Keratinocyte (primary cell): ENCODE measurements at regions not wholly inside any gene's neighbourhood (a gene's known extent, or its start where the extent isn't known, plus 50 kb on each side); places are given as distances from the start of the nearest gene placed in this dataset.

ENCODE experiments used
- DNase-seq: peaks from one replicate; pipeline ENCODE4 v3.0.0-alpha.2; 2011; ENCODE audit warnings: low read depth, missing footprints, low spot score
- FAIRE-seq: peaks from 2 replicates; lab custom pipeline; 2011; peaks lifted over from hg19 to GRCh38; lab: Jason Lieb, UNC
- H2AFZ ChIP-seq: 2 replicates; pipeline ENCODE4 v1.6.0; 2012; ENCODE audit warnings: low read length, control low read depth, inconsistent platforms; ENCODE audit not compliant: control insufficient read depth
- H3K27ac ChIP-seq: 2 replicates; pipeline ENCODE4 v1.5.1; 2011; ENCODE audit warnings: low read length; ENCODE audit not compliant: control insufficient read depth, insufficient read depth
- H3K27me3 ChIP-seq: 3 replicates; pipeline ENCODE4 v1.6.0; 2011; ENCODE audit warnings: low read length; ENCODE audit not compliant: control insufficient read depth, insufficient read depth; ENCODE audit errors: extremely low read depth
- H3K36me3 ChIP-seq, 2 experiments: 2 replicates in 1 of 2; 3 replicates in 1 of 2; pipeline ENCODE4 v1.5.1; 2011; ENCODE audit warnings: low read length in 2 of 2, mild to moderate bottlenecking in 1 of 2; ENCODE audit not compliant: control insufficient read depth in 2 of 2, insufficient read depth in 2 of 2; ENCODE audit errors: extremely low read depth in 1 of 2
- H3K4me1 ChIP-seq: 3 replicates; pipeline ENCODE4 v1.5.1; 2011; ENCODE audit warnings: low read length; ENCODE audit not compliant: control insufficient read depth, insufficient read depth; ENCODE audit errors: extremely low read depth
- H3K4me2 ChIP-seq: 3 replicates; pipeline ENCODE4 v1.6.0; 2011; ENCODE audit warnings: low read depth, low read length; ENCODE audit not compliant: control insufficient read depth, insufficient read depth; ENCODE audit errors: extremely low read depth
- H3K4me3 ChIP-seq, 3 experiments: fragments of 200-600 bp in 1 of 3; sonication (generic) in 1 of 3; 2 replicates in 2 of 3; 3 replicates in 1 of 3; pipeline ENCODE4 v1.5.1; 2011 to 2016; ENCODE audit warnings: low read length in 3 of 3, mild to moderate bottlenecking in 3 of 3, control low read depth in 2 of 3, inconsistent platforms in 1 of 3, low read depth in 1 of 3, mixed read lengths in 1 of 3, mixed run types in 1 of 3, moderate library complexity in 1 of 3; ENCODE audit not compliant: control insufficient read depth in 2 of 3, insufficient read depth in 2 of 3; ENCODE audit errors: extremely low read depth in 1 of 3
- H3K79me2 ChIP-seq: 2 replicates; pipeline ENCODE4 v1.6.0; 2012; ENCODE audit warnings: low read length; ENCODE audit not compliant: control insufficient read depth, insufficient read depth
- H3K9ac ChIP-seq: 3 replicates; pipeline ENCODE4 v1.6.0; 2011; ENCODE audit warnings: low read length; ENCODE audit not compliant: control insufficient read depth, insufficient read depth; ENCODE audit errors: extremely low read depth
- H3K9me1 ChIP-seq: 3 replicates; pipeline ENCODE4 v1.6.0; 2011; ENCODE audit warnings: low read length; ENCODE audit not compliant: control insufficient read depth, insufficient read depth; ENCODE audit errors: extremely low read depth
- H3K9me3 ChIP-seq: 2 replicates; pipeline ENCODE4 v1.5.1; 2012; ENCODE audit warnings: low read depth, low read length; ENCODE audit not compliant: control insufficient read depth
- H4K20me1 ChIP-seq: 3 replicates; pipeline ENCODE4 v1.6.0; 2011; ENCODE audit warnings: low read length; ENCODE audit not compliant: control insufficient read depth, insufficient read depth; ENCODE audit errors: extremely low read depth
- CTCF ChIP-seq, 3 experiments: IDR thresholded peaks in 1 of 3; conservative IDR thresholded peaks in 1 of 3; optimal IDR thresholded peaks in 1 of 3; 2 replicates in 2 of 3; 3 replicates in 1 of 3; pipeline versions ENCODE3 to v1.5.1; 2011; ENCODE audit warnings: low read length in 3 of 3, mild to moderate bottlenecking in 3 of 3, moderate library complexity in 2 of 3, control low read depth in 1 of 3, inconsistent platforms in 1 of 3; ENCODE audit not compliant: insufficient read depth in 2 of 3; ENCODE audit errors: extremely low read depth in 1 of 3
- EZH2 ChIP-seq: IDR thresholded peaks from one replicate; pipeline ENCODE4 v1.6.1; 2012; ENCODE audit warnings: inconsistent platforms, mild to moderate bottlenecking, low read length, moderate library complexity
- dilution Hi-C: fragments of 300-500 bp; cut with MboI; formaldehyde crosslinking; loops from one replicate; pipeline ENCODE4 v1.7.0; 2020; ENCODE audit warnings: low sequenced_read_pairs; ENCODE audit not compliant: extremely low pct_ligation_motif_present

GRCh38 chr1:68633141-68633919 is 136.4 kb upstream of the DEPDC1 start:
- no peaks in the 10 kb centered on the region for H3K4me1 ChIP-seq
- dilution Hi-C loops = no loop called here
- no peak for FAIRE-seq
- no peaks in the 10 kb centered on the region for H3K9me3 ChIP-seq
- DNase-seq = no peak
- no peaks in the 10 kb centered on the region for H4K20me1 ChIP-seq
- H3K27me3 ChIP-seq = no peaks in the 10 kb centered on the region
- no peak overlapping the region for H3K4me2 ChIP-seq
- H3K79me2 ChIP-seq = no peaks in the 10 kb centered on the region
- TF ChIP-seq EZH2 (no peak), CTCF (optimal IDR thresholded peaks at IDR 0.05 in 1 of 3, IDR thresholded peaks at IDR 0.05 in 1 of 3, conservative IDR thresholded peaks at IDR 0.05 in 1 of 3; ENCODE audit: extremely low read depth in 1 of 3, insufficient read depth in 2 of 3, low read length in 3 of 3) (no peak)
- no peak overlapping the region for H3K9ac ChIP-seq
- H3K9me1 ChIP-seq = no peaks in the 10 kb centered on the region
- H3K36me3 ChIP-seq = no peaks in the 10 kb centered on the region
- no peak overlapping the region for H3K27ac ChIP-seq
- no peak overlapping the region for H3K4me3 ChIP-seq
- no peak overlapping the region for H2AFZ ChIP-seq

GRCh38 chr1:68644504-68644903 is 147.6 kb upstream of the DEPDC1 start:
- H3K27ac ChIP-seq = no peak overlapping the region
- H3K9me3 ChIP-seq = no peaks in the 10 kb centered on the region
- H3K79me2 ChIP-seq = no peaks in the 10 kb centered on the region
- TF ChIP-seq EZH2 (no peak), CTCF (optimal IDR thresholded peaks at IDR 0.05 in 1 of 3, IDR thresholded peaks at IDR 0.05 in 1 of 3, conservative IDR thresholded peaks at IDR 0.05 in 1 of 3; ENCODE audit: extremely low read depth in 1 of 3, insufficient read depth in 2 of 3, low read length in 3 of 3) (no peak)
- H3K27me3 ChIP-seq = no peaks in the 10 kb centered on the region
- dilution Hi-C loops = no loop called here
- FAIRE-seq = no peak
- DNase-seq = no peak
- H3K4me3 ChIP-seq = no peak overlapping the region
- no peaks in the 10 kb centered on the region for H3K36me3 ChIP-seq
- no peaks in the 10 kb centered on the region for H4K20me1 ChIP-seq
- no peaks in the 10 kb centered on the region for H3K9me1 ChIP-seq
- H3K4me2 ChIP-seq = no peak overlapping the region
- no peaks in the 10 kb centered on the region for H3K4me1 ChIP-seq
- no peak overlapping the region for H2AFZ ChIP-seq
- no peak overlapping the region for H3K9ac ChIP-seq
